AG04449 (cell line): ENCODE measurements at regions not wholly inside any gene's neighbourhood (a gene's known extent, or its start where the extent isn't known, plus 50 kb on each side); places are given as distances from the start of the nearest gene placed in this dataset.
A peak's percentile ranks its signal among the peaks of the same experiment; 100 is the strongest.

ENCODE experiments used
- CTCF ChIA-PET: fragments of 350-600 bp; formaldehyde crosslinking; extraction: SDS; loops from one replicate; lab custom pipeline; 2021; ENCODE audit warnings: antibody characterized with exemption; lab: Yijun Ruan, JAX
- POLR2A ChIA-PET: fragments of 400-600, 350-600 bp; formaldehyde crosslinking; extraction: SDS; loops from one replicate; lab custom pipeline; 2020; ENCODE audit warnings: antibody characterized with exemption, inconsistent platforms; lab: Yijun Ruan, JAX
- DNase-seq: peaks from one replicate; pipeline ENCODE4 v3.0.0-alpha.2; 2010; ENCODE audit warnings: low read depth, low spot score
- H3K4me3 ChIP-seq: 2 replicates; pipeline ENCODE4 v1.5.1; 2011; ENCODE audit warnings: low read depth, mild to moderate bottlenecking, control low read depth, low read length
- CTCF ChIP-seq: IDR thresholded peaks from one replicate; pipeline ENCODE4 v1.5.1; 2011; ENCODE audit warnings: mild to moderate bottlenecking, moderate library complexity, low read length, control low read depth, inconsistent platforms; ENCODE audit not compliant: insufficient read depth; ENCODE audit errors: missing control alignments

- no peak overlapping the region for H3K4me3 ChIP-seq
- CTCF ChIA-PET: no interaction called here
- POLR2A ChIA-PET: no interaction called here
- TF ChIP-seq CTCF: no peak
- no peak for DNase-seq
Observed at GRCh38 chr4:22217480-22217879, 268.9 kb upstream of the KCNIP4 start.

GRCh38 chr4:22216278-22216677 is 267.7 kb upstream of the KCNIP4 start:
- POLR2A ChIA-PET: no interaction called here
- H3K4me3 ChIP-seq: no peak overlapping the region
- no peak for DNase-seq
- CTCF ChIA-PET: no interaction called here
- no peak for TF ChIP-seq CTCF

- ChIA-PET CTCF (no interaction called here), POLR2A (no interaction called here)
- H3K4me3 ChIP-seq: no peak overlapping the region
- TF ChIP-seq CTCF: no peak
- DNase-seq: no peak
Observed at GRCh38 chr4:22215084-22215483, 266.5 kb upstream of the KCNIP4 start.

- no peak for DNase-seq
- CTCF ChIA-PET: no interaction called here
- no peak overlapping the region for H3K4me3 ChIP-seq
- POLR2A ChIA-PET: no interaction called here
- TF ChIP-seq CTCF: no peak
Observed at GRCh38 chr4:22203711-22204011, 255.1 kb upstream of the KCNIP4 start.

GRCh38 chr4:22202975-22203710 is 254.6 kb upstream of the KCNIP4 start:
- CTCF ChIA-PET: no interaction called here
- no peak overlapping the region for H3K4me3 ChIP-seq
- peak; percentile 10 for DNase-seq
- POLR2A ChIA-PET: no interaction called here
- TF ChIP-seq CTCF: no peak

GRCh38 chr4:22202246-22202974 is 253.8 kb upstream of the KCNIP4 start:
- TF ChIP-seq CTCF: no peak
- ChIA-PET CTCF (no interaction called here), POLR2A (no interaction called here)
- no peak for DNase-seq
- H3K4me3 ChIP-seq: no peak overlapping the region
